ENCODE measurements at regions not wholly inside any gene's neighbourhood (a gene's known extent, or its start where the extent isn't known, plus 50 kb on each side); places are given as distances from the start of the nearest gene placed in this dataset.

DNA sequence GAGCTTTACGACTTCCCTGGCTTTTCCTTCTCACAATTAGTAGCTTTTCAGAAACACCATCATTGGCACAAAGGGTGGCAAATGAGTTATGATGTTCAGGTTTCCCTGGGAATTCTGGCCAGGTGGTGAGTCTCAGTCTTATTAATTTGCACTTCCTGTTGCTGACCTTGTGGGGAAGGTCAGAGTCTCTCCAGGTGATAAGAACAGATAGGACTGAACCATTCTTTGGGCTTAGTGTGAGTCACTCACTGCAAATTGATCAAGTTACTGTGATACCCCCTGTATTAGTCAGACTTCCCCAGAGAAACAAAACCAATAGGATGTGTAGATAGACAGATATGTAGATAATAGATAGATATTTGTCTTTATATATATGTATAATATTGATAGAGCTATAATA lies 53.8 kb upstream of the RANBP3L start:
- DNase-seq, result no peak

- no peak for DNase-seq
Observed at GRCh38 chr5:36356915-36357314, 55.2 kb upstream of the RANBP3L start.

DNA sequence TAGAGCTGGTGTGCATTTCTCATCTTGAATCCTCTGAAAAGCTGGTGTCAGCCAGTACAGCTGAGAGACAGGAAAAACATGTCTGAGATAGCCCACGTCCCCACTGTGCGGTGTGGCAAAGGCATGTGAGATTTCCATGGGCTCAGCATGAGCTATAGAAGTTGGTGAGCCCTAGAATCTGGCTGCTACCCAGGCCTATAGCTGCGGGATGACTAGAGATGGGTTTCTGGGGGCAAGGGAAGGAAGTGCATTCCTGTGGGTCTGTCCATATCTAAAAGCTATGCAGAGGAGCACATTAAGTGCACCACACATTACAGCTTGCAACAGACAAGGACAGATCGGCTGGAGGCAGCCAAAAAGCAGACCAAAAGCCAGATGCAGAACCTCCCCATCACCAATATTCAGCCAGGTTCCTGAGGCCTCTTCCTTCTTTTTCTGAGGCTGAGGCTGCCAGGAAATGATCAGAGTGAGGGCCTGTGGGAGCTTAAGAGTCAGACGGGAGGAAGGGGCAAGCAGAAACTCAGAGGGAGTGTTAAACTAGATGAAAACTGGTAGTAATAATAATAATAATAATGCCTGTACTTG lies 55.8 kb upstream of the RANBP3L start:
- DNase-seq, result no peak

DNA sequence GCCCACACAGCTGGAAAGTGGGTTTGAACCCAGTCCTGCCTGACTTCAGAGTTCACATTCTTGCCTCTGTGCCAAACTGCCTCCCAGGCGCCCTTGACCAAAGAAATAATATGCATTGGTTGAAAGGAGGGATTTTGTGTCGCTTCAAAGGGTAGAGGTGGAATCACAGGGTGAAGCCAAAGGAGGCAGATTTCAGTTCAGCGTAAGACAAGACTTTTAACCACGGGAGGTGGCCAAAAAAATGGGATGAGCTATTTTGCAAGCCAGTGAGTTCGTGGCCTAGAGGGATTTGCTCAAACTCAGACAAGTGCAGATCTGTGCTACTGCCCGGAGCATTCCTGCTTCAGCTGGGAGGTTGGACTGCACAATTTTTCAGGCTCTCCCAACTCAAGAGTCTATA lies 57.6 kb upstream of the RANBP3L start:
- no peak for DNase-seq

DNA sequence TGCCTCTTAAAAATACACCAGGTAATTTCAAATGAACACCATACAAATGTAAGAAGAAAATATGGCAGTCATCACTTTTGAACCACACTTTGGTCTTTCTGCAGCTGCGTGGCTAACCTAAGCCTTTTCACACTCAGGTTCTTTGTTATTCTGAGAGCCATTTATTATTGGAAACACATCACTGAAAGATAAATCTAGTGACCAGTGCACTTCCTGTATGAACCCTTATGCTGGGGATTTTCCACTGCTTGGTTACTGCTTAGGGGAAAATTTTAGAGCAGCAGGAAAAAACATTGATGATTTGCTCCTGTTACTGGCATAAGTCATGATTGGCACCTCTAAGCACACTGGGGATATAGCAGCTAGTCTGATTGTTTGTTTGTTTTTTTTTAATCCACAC lies 58.6 kb upstream of the RANBP3L start:
- no peak for DNase-seq

DNA sequence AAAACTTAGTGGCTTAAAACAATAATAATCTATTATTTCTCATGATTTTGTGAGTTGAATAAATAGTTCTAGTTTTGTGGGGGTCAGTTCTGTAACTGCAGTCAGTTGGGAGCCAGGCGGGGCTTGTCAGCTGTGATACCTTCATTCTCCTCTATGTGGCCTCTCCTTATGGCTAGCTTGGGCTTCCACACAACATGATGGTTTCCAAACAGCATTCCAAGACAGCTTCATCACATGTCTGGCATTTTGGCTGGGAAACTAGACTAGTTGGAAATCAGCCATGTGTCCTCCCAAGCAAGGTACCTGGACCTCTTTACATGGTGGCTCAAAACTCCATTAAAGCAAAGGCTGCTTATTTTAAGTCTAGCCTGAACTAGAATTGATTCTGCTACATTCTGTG lies 61.4 kb upstream of the RANBP3L start:
- DNase-seq, result no peak

DNA sequence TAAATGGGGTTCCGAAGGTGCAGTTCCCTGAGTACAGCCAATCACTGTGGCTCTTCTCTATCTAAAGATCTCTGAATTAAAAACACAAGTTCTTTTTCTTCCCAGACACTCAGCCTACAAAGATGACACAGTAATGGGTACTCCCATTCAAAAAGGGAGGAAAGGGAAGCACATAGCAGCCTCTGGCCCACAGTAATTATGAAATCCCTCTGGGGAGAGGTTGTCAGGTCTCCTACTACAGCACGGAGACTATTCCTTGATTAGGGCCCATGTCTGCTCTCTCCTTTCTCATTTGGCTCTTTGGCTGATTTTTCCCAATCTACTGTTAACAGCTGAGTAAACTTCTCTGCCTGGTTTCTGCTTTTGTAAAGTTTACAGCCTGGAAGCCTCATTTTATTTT lies 62.0 kb upstream of the RANBP3L start:
- no peak for DNase-seq

DNA sequence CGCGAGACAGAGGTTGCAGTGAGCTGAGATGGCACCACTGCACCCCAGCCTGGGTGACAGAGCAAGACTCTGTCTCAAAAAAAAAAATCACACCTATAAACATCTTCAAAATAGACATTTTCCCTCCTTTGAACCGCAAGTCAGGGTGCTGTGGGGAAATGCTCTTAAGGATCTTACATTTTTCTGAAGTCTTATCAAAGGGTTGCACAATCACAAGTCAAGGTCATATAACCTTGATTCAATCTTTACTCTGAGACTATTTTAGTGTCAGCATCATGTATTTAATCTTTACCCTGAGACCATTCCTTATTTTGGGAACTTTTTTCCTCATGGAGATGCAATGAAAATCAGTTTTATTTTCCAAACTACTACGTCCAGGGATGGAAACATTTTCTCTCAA lies 62.8 kb upstream of the RANBP3L start:
- DNase-seq, result no peak

- DNase-seq, result peak; percentile 54
Observed at GRCh38 chr5:36365896-36366295, 64.2 kb upstream of the RANBP3L start.

DNA sequence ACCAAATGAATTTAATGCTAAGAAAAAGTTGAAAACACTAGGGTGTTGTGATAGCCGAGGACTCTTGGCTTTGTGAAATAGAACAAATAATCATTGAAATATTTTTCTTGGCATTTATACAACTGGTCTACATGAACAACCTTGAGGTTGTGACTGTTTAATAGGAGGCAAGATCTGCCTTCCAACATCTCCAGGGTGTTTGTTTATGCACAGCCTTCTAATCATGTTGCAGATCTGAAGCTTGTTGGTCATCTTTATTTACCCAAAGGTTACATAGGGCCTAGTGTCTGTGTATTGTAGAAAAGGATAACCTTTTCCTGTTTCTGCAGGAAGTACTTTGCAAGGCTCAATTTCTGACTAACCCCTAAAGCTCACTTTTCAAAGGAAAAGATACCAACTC lies 65.2 kb upstream of the RANBP3L start:
- no peak for DNase-seq

- DNase-seq, result no peak
Observed at GRCh38 chr5:36367524-36367923, 65.8 kb upstream of the RANBP3L start.

DNA sequence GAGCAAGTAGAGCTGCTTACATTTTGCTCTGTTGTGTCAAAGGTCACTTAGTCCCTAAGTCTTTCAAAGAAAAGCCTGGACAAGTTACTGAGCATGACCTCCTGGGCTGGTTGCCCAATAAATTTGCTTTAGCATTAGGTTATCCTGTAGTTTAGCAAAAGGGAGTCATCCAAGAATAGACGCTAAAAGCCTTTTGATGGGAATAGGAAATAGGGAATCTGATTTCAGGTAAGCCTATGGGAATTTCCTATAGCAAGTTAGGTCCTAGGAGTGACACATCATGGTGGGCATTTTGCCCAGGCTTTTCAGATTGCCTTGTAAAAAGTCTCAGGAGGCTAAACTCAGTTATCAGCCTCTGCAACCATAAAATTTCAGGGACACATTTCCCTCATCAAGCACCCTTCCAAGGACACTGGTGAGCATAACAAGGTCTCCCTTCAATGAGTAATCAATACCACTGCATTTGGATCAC lies 67.6 kb upstream of the RANBP3L start:
- DNase-seq, result no peak

- no peak for DNase-seq
Observed at GRCh38 chr5:36370073-36370472, 68.4 kb upstream of the RANBP3L start.

DNA sequence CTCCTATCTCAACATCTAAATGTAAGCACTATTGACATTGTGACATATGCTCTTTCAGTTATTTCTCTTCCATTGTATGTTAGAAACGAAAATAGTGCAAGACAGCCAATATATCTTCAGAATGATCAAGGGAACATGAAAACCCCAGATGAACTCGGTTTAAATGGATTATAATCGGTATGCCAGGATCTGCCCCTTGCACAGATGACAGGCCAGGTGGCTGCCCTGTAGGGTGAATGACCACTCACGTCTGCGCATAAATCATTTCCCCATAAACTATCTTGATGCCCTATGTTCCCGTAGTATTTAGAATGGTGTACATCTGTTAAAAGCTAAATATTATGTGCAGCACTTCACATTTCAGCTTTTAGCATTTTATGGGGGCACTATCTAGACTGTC lies 69.7 kb upstream of the RANBP3L start:
- DNase-seq, result no peak

GRCh38 chr5:36373527-36374086 lies 71.9 kb upstream of the RANBP3L start:
- peak; percentile 73 for DNase-seq

DNA sequence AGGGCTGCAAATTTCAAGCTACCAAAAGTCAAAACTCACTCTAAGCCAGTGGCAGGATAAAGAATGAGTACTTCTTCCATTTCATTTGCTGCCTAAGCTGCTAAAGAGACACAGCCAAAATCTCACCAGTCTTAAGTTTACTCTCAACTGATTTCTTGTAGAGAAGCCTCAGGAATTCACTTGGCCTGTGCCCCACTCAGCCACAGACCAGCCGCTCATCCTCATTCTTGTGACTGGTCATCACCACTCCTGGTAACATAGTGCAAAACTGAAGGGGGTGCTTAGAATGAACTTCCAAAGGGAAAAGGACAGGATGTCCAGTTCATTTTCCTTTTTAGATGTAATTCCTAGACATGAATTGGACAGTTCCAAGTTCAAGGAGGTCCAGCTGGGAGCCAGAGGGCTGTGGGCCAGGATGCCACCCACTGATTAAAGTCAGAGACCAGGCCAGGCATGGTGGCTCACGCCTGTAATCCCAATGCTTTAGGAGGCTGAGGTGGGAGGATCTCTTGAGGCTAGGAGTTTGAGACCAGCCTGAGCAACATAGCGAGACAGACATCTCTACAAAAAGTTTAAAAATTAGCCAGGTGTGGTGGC lies 72.7 kb upstream of the RANBP3L start:
- no peak for DNase-seq

- no peak for DNase-seq
Observed at GRCh38 chr5:36377192-36377591, 75.5 kb upstream of the RANBP3L start.

GRCh38 chr5:36378551-36378950 lies 76.8 kb upstream of the RANBP3L start:
- DNase-seq, result no peak

DNA sequence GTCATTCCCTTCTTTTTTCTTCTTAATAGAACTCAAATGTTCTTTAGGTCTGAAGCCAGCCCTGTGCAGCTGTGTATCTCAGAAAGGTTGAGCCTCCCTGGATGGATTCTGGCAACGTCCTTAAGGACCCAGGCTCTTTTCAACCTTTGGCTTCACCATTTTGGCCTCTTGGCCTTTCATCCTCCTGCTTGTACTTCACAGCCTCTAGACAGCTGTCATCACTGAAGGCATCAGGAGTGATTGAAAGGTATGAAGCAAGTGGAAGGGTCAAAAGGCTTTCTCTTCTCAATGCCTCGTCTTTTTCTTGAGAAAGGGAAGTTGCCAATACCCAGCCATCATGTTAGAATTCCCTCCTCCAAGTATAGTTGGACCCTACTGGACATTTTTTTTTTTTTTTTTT lies 81.2 kb upstream of the RANBP3L start:
- DNase-seq, result no peak

- DNase-seq, result no peak
Observed at GRCh38 chr5:36383942-36384341, 82.2 kb upstream of the RANBP3L start.

DNA sequence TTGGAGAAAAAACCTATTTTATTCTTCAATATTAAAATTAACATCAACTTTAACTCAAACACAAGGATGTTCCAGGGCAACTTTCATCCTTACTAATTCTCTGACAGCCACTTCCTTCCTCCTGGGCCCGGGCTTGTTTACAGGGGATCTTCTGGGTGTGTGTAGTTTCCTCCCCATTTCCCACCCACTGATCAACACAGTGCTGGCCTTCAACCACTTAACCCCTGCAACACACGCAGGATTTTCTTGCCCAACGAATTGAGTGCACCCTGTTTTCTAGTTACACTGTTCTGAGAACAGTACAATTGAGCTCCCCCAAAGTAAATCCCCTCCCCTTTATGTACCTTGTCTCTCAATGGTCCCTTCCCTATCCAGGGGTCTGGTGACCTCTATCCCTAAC lies 83.1 kb upstream of the RANBP3L start:
- no peak for DNase-seq

GRCh38 chr5:36385495-36385894 lies 83.8 kb upstream of the RANBP3L start:
- no peak for DNase-seq

GRCh38 chr5:36388288-36388687 lies 86.6 kb upstream of the RANBP3L start:
- no peak for DNase-seq

GRCh38 chr5:36389245-36389644 lies 87.5 kb upstream of the RANBP3L start:
- DNase-seq, result peak; percentile 18

GRCh38 chr5:36390640-36391039 lies 88.9 kb upstream of the RANBP3L start:
- no peak for DNase-seq

All from OCI-M1 (cell line).